ENCODE measurements at regions not wholly inside any gene's neighbourhood (a gene's known extent, or its start where the extent isn't known, plus 50 kb on each side); places are given as distances from the start of the nearest gene placed in this dataset.
"Not testable (repeated sequence)": the region's sequence is repeated elsewhere in the genome, so short reads cannot be mapped to it uniquely, and the experiment has no call there.

- DNase-seq (ENCODE audit: low read depth in 3 of 3): no peak
Observed at GRCh38 chr17:70278844-70279462, 109.6 kb downstream of the KCNJ2 start.

DNA sequence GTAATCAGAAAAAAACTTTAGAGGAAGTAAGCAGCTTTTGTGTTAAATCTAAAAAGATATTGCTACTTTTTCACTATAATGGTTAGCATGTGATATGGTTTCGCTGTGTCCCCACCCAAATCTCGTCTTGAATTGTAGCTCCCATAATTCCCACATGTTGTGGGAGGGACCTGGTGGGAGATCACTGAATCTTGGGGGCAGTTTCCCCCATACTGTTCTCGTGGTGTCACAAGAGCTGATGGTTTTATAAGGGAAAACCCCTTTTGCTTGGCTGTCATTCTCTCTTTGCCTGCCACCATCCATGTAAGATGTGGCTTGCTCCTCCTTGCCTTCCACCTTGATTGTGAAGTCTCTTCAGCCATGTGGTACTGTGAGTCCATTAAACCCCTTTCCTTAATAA is 117.1 kb downstream of the KCNJ2 start:
- DNase-seq (ENCODE audit: low read depth in 3 of 3): no peak

DNA sequence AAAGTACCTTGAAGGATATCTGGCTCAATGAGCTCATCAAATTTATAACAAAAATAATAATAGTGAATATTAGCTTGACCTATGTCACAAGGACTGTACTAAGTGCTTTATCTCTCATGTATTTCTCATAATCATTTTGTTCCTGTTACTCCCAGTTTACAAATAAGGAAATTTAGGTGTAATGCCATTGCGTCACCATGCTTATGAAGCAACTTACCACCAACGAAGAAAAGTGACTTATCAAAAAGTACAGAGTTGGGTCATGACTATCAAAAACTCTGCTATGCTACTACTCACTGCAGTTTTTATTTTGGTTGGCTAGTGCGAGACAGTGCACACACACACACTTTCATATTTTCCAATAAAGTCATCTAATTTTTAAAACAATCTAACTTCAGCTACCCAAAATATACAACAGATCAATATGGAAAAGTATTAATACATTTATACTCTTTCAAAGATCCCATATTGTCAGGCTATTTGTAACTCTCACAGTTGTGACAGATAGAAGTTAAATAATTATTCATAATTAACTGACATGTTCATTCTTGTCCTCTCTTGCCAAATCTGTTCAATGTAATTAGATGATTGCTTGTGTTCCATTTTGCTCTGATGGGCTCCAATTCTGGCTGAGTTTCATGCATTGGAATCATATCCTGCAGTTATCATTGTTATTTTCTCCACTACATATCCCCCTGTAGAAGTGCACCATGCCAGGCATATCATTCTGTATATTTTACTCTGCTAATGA is 119.4 kb downstream of the KCNJ2 start:
- no peak for DNase-seq (ENCODE audit: low read depth in 3 of 3)

- DNase-seq (ENCODE audit: low read depth in 3 of 3): no peak
Observed at GRCh38 chr17:70290770-70291169, 121.4 kb downstream of the KCNJ2 start.

DNA sequence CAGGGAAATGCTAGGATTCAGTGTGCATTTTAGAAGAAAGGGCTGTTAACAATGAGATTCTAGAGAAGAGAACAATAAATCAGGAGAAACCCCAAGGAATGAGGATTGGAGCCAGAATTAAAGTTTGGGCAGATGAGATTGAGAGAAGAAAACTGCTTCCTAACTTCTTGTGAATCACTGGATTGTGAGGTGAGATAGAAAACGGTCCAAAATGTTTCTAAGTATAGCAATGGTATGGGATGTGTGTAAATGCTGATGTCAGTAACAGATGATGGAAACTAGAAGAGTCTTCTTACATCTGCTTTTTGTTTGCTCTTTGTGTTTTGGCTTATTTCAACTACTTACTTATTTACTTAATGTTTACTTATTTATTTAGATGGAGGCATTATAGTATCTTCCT is 123.0 kb downstream of the KCNJ2 start:
- no peak for DNase-seq (ENCODE audit: low read depth in 3 of 3)

DNA sequence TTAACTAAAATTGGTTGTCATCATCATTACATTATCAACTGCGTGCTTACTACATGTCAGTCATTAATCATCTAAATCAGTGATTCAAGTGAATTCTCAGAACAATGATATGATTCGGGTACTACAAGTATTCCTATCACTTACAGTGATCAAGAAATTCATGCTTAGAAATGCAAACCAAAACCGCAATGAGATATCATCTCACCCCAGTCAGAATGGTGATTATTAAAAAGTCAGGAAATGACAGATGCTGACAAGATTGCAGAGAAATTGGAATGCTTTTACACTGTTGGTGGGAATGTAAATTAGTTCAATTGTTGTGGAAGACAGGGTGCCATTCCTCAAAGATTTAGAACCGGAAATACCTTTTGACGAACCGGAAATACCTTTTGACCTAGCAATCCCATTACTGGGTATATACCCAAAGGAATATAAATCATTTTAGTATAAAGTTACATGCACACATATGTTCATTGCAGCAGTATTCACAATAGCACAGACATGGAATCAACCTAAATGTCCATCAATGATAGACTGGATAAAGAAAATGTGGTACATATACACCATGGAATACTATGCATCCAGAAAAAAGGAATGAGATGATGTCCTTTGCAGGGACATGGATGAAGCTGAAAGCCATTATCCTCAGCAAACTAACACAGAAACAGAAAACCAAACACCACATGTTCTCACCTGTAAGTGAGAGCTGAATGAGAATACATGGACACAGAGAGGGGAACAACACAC is 124.4 kb downstream of the KCNJ2 start:
- not testable (repeated sequence) for DNase-seq (ENCODE audit: low read depth in 3 of 3)

DNA sequence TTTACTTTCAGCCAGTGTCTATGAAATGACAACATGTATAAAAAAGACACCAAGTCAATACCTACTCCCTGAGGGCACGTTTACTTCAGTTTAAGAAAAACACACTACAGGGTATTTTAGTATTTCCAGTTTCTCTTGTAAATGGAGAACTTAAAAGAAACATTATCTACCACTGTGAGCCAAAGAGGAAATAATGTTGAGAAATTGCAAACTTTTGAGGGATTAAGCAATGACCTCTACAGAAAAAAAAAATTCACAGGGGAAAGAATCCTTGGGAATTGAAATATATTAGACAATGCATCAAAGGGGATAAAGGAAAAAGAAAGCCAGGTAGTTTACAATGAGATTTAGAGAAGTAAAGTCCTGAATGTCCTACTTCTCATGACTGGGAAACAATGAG is 126.0 kb downstream of the KCNJ2 start:
- no peak for DNase-seq (ENCODE audit: low read depth in 3 of 3)

GRCh38 chr17:70295731-70296130 is 126.4 kb downstream of the KCNJ2 start:
- DNase-seq (ENCODE audit: low read depth in 3 of 3): no peak

DNA sequence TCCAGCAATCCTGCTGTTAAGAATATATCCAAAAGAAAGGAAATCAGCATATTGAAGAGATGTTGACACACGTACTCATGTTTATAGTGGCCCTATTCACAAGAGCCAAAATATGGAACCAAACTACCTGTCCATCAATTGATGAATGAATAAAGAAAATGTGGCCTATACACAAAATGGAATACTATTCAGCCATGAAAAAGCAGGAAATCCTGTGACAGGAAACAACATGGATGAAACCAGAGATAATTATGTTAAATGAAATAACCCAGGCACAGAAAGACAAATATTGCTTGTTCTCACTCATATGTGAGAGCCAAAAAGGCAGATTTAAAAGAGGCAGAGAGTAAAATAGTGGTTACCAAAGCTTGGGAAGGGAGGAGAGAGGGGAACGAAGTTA is 127.1 kb downstream of the KCNJ2 start:
- DNase-seq (ENCODE audit: low read depth in 3 of 3): no peak

- DNase-seq (ENCODE audit: low read depth in 3 of 3): no peak
Observed at GRCh38 chr17:70297397-70297796, 128.1 kb downstream of the KCNJ2 start.

- no peak for DNase-seq (ENCODE audit: low read depth in 3 of 3)
Observed at GRCh38 chr17:70298929-70299531, 129.7 kb downstream of the KCNJ2 start.

GRCh38 chr17:70307430-70308225 is 138.3 kb downstream of the KCNJ2 start:
- no peak for DNase-seq (ENCODE audit: low read depth in 3 of 3)

- no peak for DNase-seq (ENCODE audit: low read depth in 3 of 3)
Observed at GRCh38 chr17:70308618-70309017, 139.3 kb downstream of the KCNJ2 start.

DNA sequence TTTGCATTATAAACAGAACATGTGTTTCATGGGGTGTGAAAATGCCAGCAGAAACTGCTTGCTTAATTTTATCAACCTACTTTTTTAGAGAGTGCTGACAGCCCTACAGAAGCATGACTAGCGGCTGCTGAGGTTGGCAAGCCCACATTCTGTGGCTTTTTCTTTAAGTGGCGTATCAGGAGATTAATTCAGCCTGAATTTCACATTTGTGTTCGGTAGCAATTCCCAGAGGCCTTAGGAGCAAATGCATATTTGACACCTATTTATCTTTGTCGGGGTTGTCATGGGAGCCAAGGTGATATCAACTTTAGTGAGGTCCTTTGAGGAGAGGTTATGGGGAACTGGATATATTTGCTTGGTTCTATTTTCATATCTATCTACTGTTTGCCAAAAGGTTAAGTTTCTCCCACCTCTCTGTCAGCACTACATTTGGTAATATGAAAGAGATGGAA is 140.9 kb downstream of the KCNJ2 start:
- no peak for DNase-seq (ENCODE audit: low read depth in 3 of 3)

GRCh38 chr17:70313086-70313852 is 143.9 kb downstream of the KCNJ2 start:
- no peak for DNase-seq (ENCODE audit: low read depth in 3 of 3)

GRCh38 chr17:70314096-70314495 is 144.8 kb downstream of the KCNJ2 start:
- DNase-seq (ENCODE audit: low read depth in 3 of 3): no peak

DNA sequence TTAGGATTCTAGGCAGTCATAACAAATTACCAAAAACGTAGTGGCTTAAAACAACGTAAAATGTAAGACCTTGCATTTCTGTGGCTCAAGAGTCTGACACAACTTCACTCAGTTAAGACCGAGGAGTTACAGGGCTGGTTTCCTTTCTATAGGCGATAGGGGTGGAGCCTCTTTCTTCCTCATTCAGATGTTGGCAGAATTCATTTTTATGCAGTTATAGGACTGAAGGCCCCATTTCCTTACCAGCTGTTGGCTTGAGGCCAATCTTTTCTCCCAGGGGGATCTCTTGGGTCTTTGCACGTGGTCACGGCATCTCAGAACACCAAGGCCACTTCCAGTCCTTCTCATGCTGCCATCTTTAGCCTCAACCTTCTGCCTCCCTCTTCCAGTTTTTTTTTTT is 145.2 kb downstream of the KCNJ2 start:
- no peak for DNase-seq (ENCODE audit: low read depth in 3 of 3)

- DNase-seq (ENCODE audit: low read depth in 3 of 3): no peak
Observed at GRCh38 chr17:70317421-70317820, 148.1 kb downstream of the KCNJ2 start.

- no peak for DNase-seq (ENCODE audit: low read depth in 3 of 3)
Observed at GRCh38 chr17:70318051-70318450, 148.7 kb downstream of the KCNJ2 start.

GRCh38 chr17:70319516-70319915 is 150.2 kb downstream of the KCNJ2 start:
- DNase-seq (ENCODE audit: low read depth in 3 of 3): no peak
